ENCODE measurements at regions not wholly inside any gene's neighbourhood (a gene's known extent, or its start where the extent isn't known, plus 50 kb on each side); places are given as distances from the start of the nearest gene placed in this dataset.

GRCh38 chr7:131802195-131802864 is 245.9 kb upstream of the PODXL start:
- Histone ChIP-seq H3K9me3 (no peaks in the 10 kb centered on the region), H3K36me3 (no peaks in the 10 kb centered on the region), H3K27ac (no peak overlapping the region), H3K4me1 (no peaks in the 10 kb centered on the region), H3K4me3 (no peak overlapping the region), H3K27me3 (no peaks in the 10 kb centered on the region)
- WGBS, 2 donors = 76 to 78% methylated on average over 9 of the region's 9 CpGs
- no peak for DNase-seq (ENCODE audit: low spot score in 2 of 2)
- TF ChIP-seq EP300 (IDR thresholded peaks at IDR 0.05) (no peak), CTCF (IDR thresholded peaks at IDR 0.05) (no peak), POLR2A (IDR thresholded peaks at IDR 0.05) (no peak)

- H3K36me3 ChIP-seq = no peaks in the 10 kb centered on the region
- H3K27ac ChIP-seq = no peak overlapping the region
- H3K4me3 ChIP-seq = no peak overlapping the region
- H3K27me3 ChIP-seq = no peaks in the 10 kb centered on the region
- DNase-seq (ENCODE audit: low spot score in 2 of 2) = no peak
- H3K9me3 ChIP-seq = no peaks in the 10 kb centered on the region
- WGBS, 2 donors = 80 to 88% methylated on average over 1 of the region's 1 CpG
- TF ChIP-seq EP300 (IDR thresholded peaks at IDR 0.05) = no peak
- no peak for TF ChIP-seq CTCF (IDR thresholded peaks at IDR 0.05)
- TF ChIP-seq POLR2A (IDR thresholded peaks at IDR 0.05) = no peak
- no peaks in the 10 kb centered on the region for H3K4me1 ChIP-seq
Measured at GRCh38 chr7:131800531-131800930, 244.1 kb upstream of the PODXL start.

DNA sequence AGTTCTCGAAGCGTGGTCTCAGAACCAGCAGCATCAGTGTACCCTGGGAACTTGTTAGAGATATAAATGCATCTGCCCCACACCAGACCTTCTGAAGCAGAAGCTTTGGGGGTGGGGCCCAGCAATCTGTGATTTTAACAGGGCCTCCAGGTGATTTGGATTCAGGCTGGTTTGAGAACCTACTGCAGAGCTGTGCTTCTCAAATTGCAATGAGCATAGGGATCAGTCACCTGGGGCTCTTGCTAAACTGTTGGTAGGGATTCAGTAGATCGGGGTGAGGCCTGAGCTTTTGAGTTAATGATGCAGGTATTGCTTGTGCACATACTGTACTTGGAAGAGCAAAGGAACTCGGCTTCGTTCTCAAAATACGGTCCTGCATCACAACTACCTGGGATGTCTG is 243.6 kb upstream of the PODXL start:
- 68 to 79% methylated on average over 6 of the region's 6 CpGs for WGBS, 2 donors
- Histone ChIP-seq H3K9me3 (no peaks in the 10 kb centered on the region), H3K27ac (no peak overlapping the region), H3K4me3 (no peak overlapping the region), H3K36me3 (no peaks in the 10 kb centered on the region), H3K27me3 (no peaks in the 10 kb centered on the region), H3K4me1 (no peaks in the 10 kb centered on the region)
- DNase-seq (ENCODE audit: low spot score in 2 of 2) = no peak
- no peak for TF ChIP-seq CTCF (IDR thresholded peaks at IDR 0.05)

GRCh38 chr7:131797841-131798240 is 241.4 kb upstream of the PODXL start:
- no peak for TF ChIP-seq EP300 (IDR thresholded peaks at IDR 0.05)
- no peak for TF ChIP-seq CTCF (IDR thresholded peaks at IDR 0.05)
- TF ChIP-seq POLR2A (IDR thresholded peaks at IDR 0.05) = no peak
- WGBS, 2 donors = 82 to 86% methylated on average over 4 of the region's 4 CpGs

GRCh38 chr7:131795400-131795799 is 239.0 kb upstream of the PODXL start:
- Histone ChIP-seq H3K27ac (no peak overlapping the region), H3K4me1 (no peaks in the 10 kb centered on the region), H3K4me3 (no peak overlapping the region), H3K9me3 (no peaks in the 10 kb centered on the region), H3K36me3 (no peaks in the 10 kb centered on the region), H3K27me3 (no peaks in the 10 kb centered on the region)
- no peak for TF ChIP-seq EP300 (IDR thresholded peaks at IDR 0.05)
- TF ChIP-seq POLR2A (IDR thresholded peaks at IDR 0.05) = no peak
- TF ChIP-seq CTCF (IDR thresholded peaks at IDR 0.05) = no peak
- DNase-seq (ENCODE audit: low spot score in 2 of 2) = no peak
- 87 to 90% methylated on average over 10 of the region's 10 CpGs for WGBS, 2 donors

More at GRCh38 chr7:131797841-131798240, 241.4 kb upstream of the PODXL start:
- H3K4me1 ChIP-seq = no peaks in the 10 kb centered on the region
- H3K27ac ChIP-seq = no peak overlapping the region
- no peaks in the 10 kb centered on the region for H3K9me3 ChIP-seq
- DNase-seq (ENCODE audit: low spot score in 2 of 2) = no peak
- no peaks in the 10 kb centered on the region for H3K27me3 ChIP-seq
- no peaks in the 10 kb centered on the region for H3K36me3 ChIP-seq
- H3K4me3 ChIP-seq = no peak overlapping the region
